ENCODE measurements at regions not wholly inside any gene's neighbourhood (a gene's known extent, or its start where the extent isn't known, plus 50 kb on each side); places are given as distances from the start of the nearest gene placed in this dataset.

- no peak for DNase-seq (ENCODE audit: low spot score)
- in situ Hi-C loops (cut with MboI; ENCODE audit: low pct_unique_long_range_greater_than_20kb, low sequenced_read_pairs, unreplicated experiment), result no loop called here
Measured at GRCh38 chr18:9038277-9038871, 64.1 kb upstream of the NDUFV2 start.

GRCh38 chr18:9039441-9040071 lies 62.9 kb upstream of the NDUFV2 start:
- no peak for DNase-seq (ENCODE audit: low spot score)
- in situ Hi-C loops (cut with MboI; ENCODE audit: low pct_unique_long_range_greater_than_20kb, low sequenced_read_pairs, unreplicated experiment), result no loop called here
- TF ChIP-seq CTCF (IDR thresholded peaks at IDR 0.05; ENCODE audit: extremely low read depth, insufficient read depth, missing control alignments), result no peak

More at GRCh38 chr18:9038277-9038871, 64.1 kb upstream of the NDUFV2 start:
- TF ChIP-seq CTCF (IDR thresholded peaks at IDR 0.05; ENCODE audit: extremely low read depth, insufficient read depth, missing control alignments), result no peak

GRCh38 chr18:9042766-9043481 lies 59.6 kb upstream of the NDUFV2 start:
- DNase-seq (ENCODE audit: low spot score), result no peak
- TF ChIP-seq CTCF (IDR thresholded peaks at IDR 0.05; ENCODE audit: extremely low read depth, insufficient read depth, missing control alignments), result no peak
- in situ Hi-C loops (cut with MboI; ENCODE audit: low pct_unique_long_range_greater_than_20kb, low sequenced_read_pairs, unreplicated experiment), result no loop called here

- in situ Hi-C loops (cut with MboI; ENCODE audit: low pct_unique_long_range_greater_than_20kb, low sequenced_read_pairs, unreplicated experiment), result no loop called here
- TF ChIP-seq CTCF (IDR thresholded peaks at IDR 0.05; ENCODE audit: extremely low read depth, insufficient read depth, missing control alignments), result no peak
Measured at GRCh38 chr18:9043581-9043980, 58.9 kb upstream of the NDUFV2 start.

GRCh38 chr18:9047715-9048114 lies 54.8 kb upstream of the NDUFV2 start:
- no peak for TF ChIP-seq CTCF (IDR thresholded peaks at IDR 0.05; ENCODE audit: extremely low read depth, insufficient read depth, missing control alignments)
- no peak for DNase-seq (ENCODE audit: low spot score)
- in situ Hi-C loops (cut with MboI; ENCODE audit: low pct_unique_long_range_greater_than_20kb, low sequenced_read_pairs, unreplicated experiment), result no loop called here

More at GRCh38 chr18:9043581-9043980, 58.9 kb upstream of the NDUFV2 start:
- no peak for DNase-seq (ENCODE audit: low spot score)

- in situ Hi-C loops (cut with MboI; ENCODE audit: low pct_unique_long_range_greater_than_20kb, low sequenced_read_pairs, unreplicated experiment), result no loop called here
- TF ChIP-seq CTCF (IDR thresholded peaks at IDR 0.05; ENCODE audit: extremely low read depth, insufficient read depth, missing control alignments), result no peak
- DNase-seq (ENCODE audit: low spot score), result no peak
Measured at GRCh38 chr18:9048236-9048635, 54.3 kb upstream of the NDUFV2 start.
